Ectodermal cell (in vitro differentiated cells): ENCODE measurements at regions not wholly inside any gene's neighbourhood (a gene's known extent, or its start where the extent isn't known, plus 50 kb on each side); places are given as distances from the start of the nearest gene placed in this dataset.
"Not testable (repeated sequence)": the region's sequence is repeated elsewhere in the genome, so short reads cannot be mapped to it uniquely, and the experiment has no call there.

ENCODE experiments used
- H3K27ac ChIP-seq: 2 replicates; pipeline ENCODE4 v1.7.0; 2013; ENCODE audit warnings: mild to moderate bottlenecking, low read depth, low read length; ENCODE audit not compliant: insufficient read depth, poor library complexity, severe bottlenecking
- H3K27me3 ChIP-seq: 2 replicates; pipeline ENCODE4 v1.7.0; 2013; ENCODE audit warnings: mild to moderate bottlenecking, low read length; ENCODE audit not compliant: insufficient read depth, control insufficient read depth, poor library complexity, severe bottlenecking
- H3K36me3 ChIP-seq: one replicate; pipeline ENCODE4 v1.7.0; 2013; ENCODE audit warnings: low read length; ENCODE audit not compliant: control insufficient read depth, insufficient read depth
- H3K4me1 ChIP-seq: one replicate; pipeline ENCODE4 v1.7.0; 2013; ENCODE audit warnings: low read length; ENCODE audit not compliant: control insufficient read depth, insufficient read depth
- H3K4me3 ChIP-seq: 2 replicates; pipeline ENCODE4 v1.7.0; 2013; ENCODE audit warnings: low read depth, low read length, control low read depth; ENCODE audit not compliant: insufficient read depth
- H3K9me3 ChIP-seq: 2 replicates; pipeline ENCODE4 v1.7.0; 2013; ENCODE audit warnings: mild to moderate bottlenecking, low read length, moderate library complexity; ENCODE audit not compliant: control insufficient read depth
- WGBS, 2 experiments: methylation state at CpG; one replicate each; pipeline ENCODE4 v1.1.7; 2013; ENCODE audit warnings: missing lambda C conversion rate in 2 of 2; 5-methylcytosine and 5-hydroxymethylcytosine counted together

DNA sequence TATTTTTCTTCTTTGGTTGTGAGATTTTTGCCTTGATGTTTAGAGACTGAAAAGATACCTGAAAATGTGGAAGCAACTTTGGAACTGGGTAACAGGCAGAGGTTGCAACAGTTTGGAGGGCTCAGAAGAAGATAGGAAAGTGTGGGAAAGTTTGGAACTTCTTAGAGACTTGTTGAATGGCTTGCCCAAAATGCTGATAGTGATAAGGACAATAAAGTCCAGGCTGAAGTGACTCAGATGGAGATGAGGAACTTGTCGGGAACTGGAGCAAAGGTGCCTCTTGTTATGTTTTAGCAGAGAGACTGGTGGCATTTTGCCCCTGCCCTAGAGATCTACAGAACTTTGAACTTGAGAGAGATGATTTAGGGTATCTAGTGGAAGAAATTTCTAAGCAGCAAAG lies 171.8 kb downstream of the REEP3 start:
- WGBS, 2 experiments, result 95 to 98% methylated on average over 1 of the region's 1 CpG
- H3K9me3 ChIP-seq, H3K4me1 ChIP-seq, H3K36me3 ChIP-seq, H3K27ac ChIP-seq, H3K4me3 ChIP-seq, H3K27me3 ChIP-seq: not testable (repeated sequence)

DNA sequence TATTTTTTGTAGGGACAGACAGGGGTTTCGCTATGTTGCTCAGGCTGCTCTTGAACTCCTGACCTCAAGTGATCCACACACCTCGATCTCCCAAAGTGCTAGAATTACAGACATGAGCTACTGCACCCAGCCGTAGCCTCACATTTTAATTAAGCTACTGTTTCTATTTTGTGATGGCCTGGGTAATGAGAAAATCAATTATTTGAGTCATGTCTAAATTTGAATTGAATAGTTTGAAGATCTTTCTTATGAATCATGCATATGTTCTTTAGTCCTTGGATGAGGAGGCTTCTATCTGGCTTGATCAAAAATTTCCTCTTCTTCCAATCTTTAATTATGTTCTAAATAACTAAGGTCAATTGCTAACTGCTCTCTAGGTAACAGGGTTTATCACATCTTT lies 175.0 kb downstream of the REEP3 start:
- no peaks in the 10 kb centered on the region for H3K27me3 ChIP-seq
- H3K4me1 ChIP-seq, result no peaks in the 10 kb centered on the region
- H3K36me3 ChIP-seq, result no peaks in the 10 kb centered on the region
- WGBS, 2 experiments, result 90 to 99% methylated on average over 3 of the region's 3 CpGs
- H3K9me3 ChIP-seq, result no peaks in the 10 kb centered on the region
- no peak overlapping the region for H3K4me3 ChIP-seq
- H3K27ac ChIP-seq, result no peak overlapping the region

DNA sequence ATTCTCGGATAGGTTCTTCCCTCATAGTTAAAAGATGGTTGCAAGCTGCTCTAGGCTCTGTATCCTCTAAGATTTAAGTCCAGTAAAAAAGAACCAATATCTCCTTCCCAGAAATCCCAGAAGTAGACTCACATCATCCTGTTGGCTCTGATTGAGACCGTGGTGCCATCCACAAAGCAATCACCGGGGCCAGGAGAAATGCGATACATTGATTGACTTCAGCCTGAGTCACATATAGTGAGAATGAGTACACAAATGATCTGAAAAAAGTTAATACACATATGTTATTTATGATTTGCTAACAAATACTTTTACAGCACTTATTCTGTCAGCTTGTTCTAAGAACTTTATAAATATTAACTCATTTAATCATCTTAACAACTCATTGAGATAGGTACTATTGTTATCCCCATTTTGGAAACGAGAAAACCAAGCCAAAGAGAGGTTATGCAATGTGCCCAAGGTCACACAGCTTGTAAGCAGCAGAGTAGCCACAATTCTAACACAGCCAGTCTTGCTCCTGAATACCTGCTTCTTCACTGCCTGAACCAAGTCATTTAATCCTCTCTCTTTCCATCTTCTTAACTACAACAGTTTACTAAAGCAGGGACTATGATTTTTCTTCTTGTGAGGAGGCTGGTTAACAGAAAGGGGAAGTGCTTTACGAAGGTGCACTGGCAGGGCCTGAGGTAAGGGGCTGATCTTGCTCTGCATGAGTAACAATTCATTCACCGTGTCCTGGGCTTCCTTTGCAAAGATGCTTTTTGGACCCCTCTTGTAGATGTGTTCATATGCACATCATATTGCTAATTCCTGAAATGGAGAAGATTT lies 177.0 kb downstream of the REEP3 start:
- no peaks in the 10 kb centered on the region for H3K36me3 ChIP-seq
- no peaks in the 10 kb centered on the region for H3K9me3 ChIP-seq
- 93 to 95% methylated on average over 7 of the region's 7 CpGs for WGBS, 2 experiments
- H3K4me3 ChIP-seq, result no peak overlapping the region
- no peaks in the 10 kb centered on the region for H3K4me1 ChIP-seq
- H3K27ac ChIP-seq, result no peak overlapping the region
- no peaks in the 10 kb centered on the region for H3K27me3 ChIP-seq

DNA sequence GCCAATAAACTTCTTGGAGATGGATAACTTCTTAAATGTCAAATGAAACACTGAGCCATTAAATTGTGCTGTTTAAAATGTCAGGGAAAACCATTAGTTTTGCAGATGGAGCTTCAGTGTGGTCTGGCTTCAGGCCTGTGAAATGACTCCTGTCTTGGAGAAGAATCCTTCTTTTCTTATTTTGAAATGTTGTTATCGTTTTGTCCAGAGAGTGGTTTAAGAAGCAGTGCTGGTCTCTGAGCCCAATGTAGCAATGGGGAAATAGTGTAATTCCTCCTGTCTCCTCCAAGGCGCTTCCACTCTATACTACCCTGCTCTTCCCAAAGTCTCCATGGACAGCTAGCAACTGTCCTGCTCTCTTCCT lies 177.6 kb downstream of the REEP3 start:
- Histone ChIP-seq H3K36me3 (no peaks in the 10 kb centered on the region), H3K9me3 (no peaks in the 10 kb centered on the region), H3K27me3 (no peaks in the 10 kb centered on the region), H3K27ac (no peak overlapping the region), H3K4me3 (no peak overlapping the region), H3K4me1 (no peaks in the 10 kb centered on the region)
- 90 to 95% methylated on average over 2 of the region's 2 CpGs for WGBS, 2 experiments

DNA sequence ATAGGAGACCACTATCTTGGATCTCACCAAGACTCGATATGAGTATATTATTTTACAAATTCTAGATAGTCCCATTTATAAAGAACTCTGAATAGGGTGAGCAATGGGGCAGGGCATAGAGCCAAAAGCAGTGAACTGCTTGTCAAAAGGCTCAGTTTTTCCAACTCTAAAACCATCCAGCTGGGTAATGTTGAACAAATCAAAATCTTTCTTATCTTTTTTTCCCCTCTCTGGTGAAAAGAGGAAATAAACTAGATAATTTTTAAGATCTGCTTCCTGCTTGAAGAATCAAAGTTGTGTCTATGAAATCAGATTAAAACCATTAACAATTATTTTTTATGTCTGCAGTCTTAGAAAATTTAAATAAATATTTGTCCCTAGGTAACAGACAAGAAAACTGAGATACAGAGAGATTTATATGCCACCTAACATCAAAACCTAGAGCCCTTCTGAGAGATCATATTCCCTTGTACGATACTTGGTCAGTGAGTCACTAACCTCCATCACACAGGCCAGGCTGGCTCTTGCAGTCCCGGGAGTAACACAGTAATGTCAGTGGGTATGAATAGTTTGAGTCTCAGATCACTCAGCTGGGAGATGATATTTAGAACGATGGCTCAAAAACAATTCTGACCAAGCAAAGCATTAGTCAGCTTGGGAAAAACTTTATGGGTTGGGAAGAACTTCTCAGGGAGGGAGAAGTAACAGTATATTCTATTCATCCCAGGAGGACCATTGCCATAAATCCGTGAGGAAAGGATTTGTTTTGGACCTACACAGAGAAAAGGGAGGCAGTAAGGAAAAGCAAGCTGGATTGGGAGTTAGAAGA lies 178.8 kb downstream of the REEP3 start:
- H3K27me3 ChIP-seq, result no peaks in the 10 kb centered on the region
- 88% methylated on average over 4 to 5 of the region's 5 CpGs for WGBS, 2 experiments

DNA sequence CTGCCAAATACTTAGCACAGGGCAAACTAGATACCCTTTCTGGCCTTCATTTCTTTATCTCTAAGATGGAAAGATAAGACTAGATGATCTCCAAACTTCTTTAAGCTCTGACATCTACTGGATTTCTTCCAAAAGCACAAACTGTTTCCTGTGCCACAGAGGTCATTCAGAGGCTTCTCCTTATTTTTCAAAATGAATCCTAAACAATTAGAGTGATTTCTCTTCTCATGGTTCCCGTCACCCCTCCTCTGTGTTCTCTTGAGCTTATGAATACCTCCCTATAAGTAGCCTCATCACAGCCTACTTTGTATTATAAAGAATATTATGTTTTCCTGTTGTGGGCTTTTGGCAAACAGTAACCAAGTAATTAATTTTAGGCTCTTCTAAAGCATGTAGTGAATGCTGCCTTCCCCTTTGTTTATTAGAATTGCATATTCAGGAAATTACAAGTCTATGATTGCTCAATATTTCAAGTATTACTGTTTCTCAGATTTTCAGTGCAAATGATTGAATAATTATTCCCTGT lies 179.5 kb downstream of the REEP3 start:
- no peak overlapping the region for H3K27ac ChIP-seq
- H3K4me3 ChIP-seq, result no peak overlapping the region
- H3K27me3 ChIP-seq, result no peaks in the 10 kb centered on the region
- no peaks in the 10 kb centered on the region for H3K9me3 ChIP-seq
- no peaks in the 10 kb centered on the region for H3K4me1 ChIP-seq
- 90 to 92% methylated on average over 1 of the region's 1 CpG for WGBS, 2 experiments
- H3K36me3 ChIP-seq, result no peaks in the 10 kb centered on the region

More for the DNA sequence above, 178.8 kb downstream of the REEP3 start:
- Histone ChIP-seq H3K9me3 (no peaks in the 10 kb centered on the region), H3K4me3 (no peak overlapping the region), H3K36me3 (no peaks in the 10 kb centered on the region), H3K27ac (no peak overlapping the region), H3K4me1 (no peaks in the 10 kb centered on the region)

DNA sequence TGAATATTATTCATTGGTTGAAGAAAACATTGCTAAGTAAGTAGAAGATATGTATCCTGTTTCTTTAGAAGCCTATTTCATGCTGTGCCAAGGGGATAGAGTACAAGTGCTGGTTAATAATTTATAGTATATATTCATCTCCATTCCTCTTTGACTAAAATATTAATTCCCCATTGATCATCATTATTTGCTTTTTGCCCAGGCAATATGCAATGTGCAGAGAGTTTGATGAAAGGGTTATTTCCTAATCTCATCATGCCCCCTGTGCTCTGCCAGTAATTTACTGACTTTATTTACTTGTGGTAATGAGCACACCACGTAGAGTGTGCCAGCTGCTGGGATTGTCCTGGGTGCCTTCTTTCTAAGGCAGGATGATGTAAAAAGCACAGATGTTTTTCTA lies 180.9 kb downstream of the REEP3 start:
- Histone ChIP-seq H3K27ac (no peak overlapping the region), H3K4me1 (no peaks in the 10 kb centered on the region), H3K27me3 (no peaks in the 10 kb centered on the region), H3K9me3 (no peaks in the 10 kb centered on the region), H3K4me3 (no peak overlapping the region), H3K36me3 (no peaks in the 10 kb centered on the region)
- WGBS, 2 experiments, result 91 to 100% methylated on average over 1 of the region's 1 CpG

DNA sequence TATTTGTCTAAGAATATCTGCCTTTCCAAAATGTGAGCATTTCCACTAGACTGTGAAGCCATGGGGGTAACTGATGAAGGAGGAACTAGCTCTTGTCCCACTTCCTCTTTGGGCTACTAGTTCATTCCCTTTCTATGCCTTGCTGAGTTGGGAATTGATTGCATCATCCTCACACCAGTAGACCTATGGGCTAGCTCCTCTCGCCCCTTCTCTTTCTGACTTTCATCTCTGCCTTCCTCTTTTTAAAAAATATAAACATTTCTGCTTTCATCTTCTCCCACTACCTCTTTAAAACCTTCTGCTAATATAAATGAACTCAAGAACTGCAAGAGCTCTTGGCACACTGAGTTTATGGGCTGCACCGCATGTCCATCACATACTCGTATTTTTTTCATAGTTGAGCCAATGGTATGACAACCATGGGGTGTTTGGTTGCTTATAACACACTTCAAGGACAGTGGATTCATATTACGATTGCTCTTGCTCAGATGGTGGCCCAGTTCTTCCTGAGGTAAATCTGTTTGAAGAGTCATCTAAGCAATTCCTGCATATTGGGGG lies 182.0 kb downstream of the REEP3 start:
- no peaks in the 10 kb centered on the region for H3K9me3 ChIP-seq
- WGBS, 2 experiments, result 91 to 96% methylated on average over 4 of the region's 4 CpGs
- no peaks in the 10 kb centered on the region for H3K4me1 ChIP-seq
- H3K27ac ChIP-seq, result no peak overlapping the region
- no peaks in the 10 kb centered on the region for H3K27me3 ChIP-seq
- no peak overlapping the region for H3K4me3 ChIP-seq
- no peaks in the 10 kb centered on the region for H3K36me3 ChIP-seq

DNA sequence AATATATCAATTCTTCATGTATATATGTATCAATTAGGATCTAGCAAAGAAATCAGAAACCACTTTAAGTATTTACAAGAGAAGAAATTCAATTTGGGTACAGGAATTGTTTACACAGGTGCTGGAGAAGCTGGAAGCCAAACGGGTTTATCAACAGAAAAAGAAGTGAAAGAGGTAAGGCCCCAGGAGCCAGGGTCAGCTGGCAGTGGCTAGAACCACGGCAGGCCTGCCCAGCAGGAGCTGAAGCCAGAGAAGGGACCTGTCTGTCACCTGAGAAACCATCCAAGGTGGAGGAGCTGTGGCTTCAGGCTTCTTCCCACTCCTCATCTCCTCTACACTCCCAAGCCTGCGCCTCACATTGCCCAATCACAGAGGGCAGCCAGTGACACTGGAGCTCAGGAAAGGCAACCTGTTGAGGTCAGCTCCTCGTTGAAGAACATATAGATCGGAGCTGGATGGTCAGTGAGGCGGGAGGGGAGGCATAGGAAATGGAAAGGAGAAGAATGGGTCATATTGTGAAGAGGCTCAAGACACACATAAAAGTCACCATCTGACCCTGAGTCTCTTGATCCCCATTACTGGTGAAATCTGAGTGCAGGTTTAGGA lies 182.6 kb downstream of the REEP3 start:
- 89 to 90% methylated on average over 6 of the region's 6 CpGs for WGBS, 2 experiments
- Histone ChIP-seq H3K4me3 (no peak overlapping the region), H3K27me3 (no peaks in the 10 kb centered on the region), H3K27ac (no peak overlapping the region), H3K9me3 (no peaks in the 10 kb centered on the region), H3K4me1 (no peaks in the 10 kb centered on the region), H3K36me3 (no peaks in the 10 kb centered on the region)
